Naive thymus-derived CD8-positive, alpha-beta T cell (primary cell): ENCODE measurements at regions not wholly inside any gene's neighbourhood (a gene's known extent, or its start where the extent isn't known, plus 50 kb on each side); places are given as distances from the start of the nearest gene placed in this dataset.
"Not testable (repeated sequence)": the region's sequence is repeated elsewhere in the genome, so short reads cannot be mapped to it uniquely, and the experiment has no call there.

Source experiments
- ATAC-seq, 2 donors: fragments of 150-1000 bp; cut with Tn5 transposase in 1 of 2; sonication (Bioruptor Pico), chemical (Tn5 transposase) in 1 of 2; 1 replicate in 1 of 2; 2 replicates in 1 of 2; pipeline ENCODE4 v1.10.0; 2021; ENCODE audit warnings: mild to moderate bottlenecking in 2 of 2, moderate library complexity in 2 of 2
- POLR2A ChIA-PET: fragments of 350-600 bp; sonication (Branson Sonifier 250); formaldehyde crosslinking; loops from one replicate; lab custom pipeline; 2021; ENCODE audit warnings: antibody characterized with exemption; lab: Charles Lee
- DNase-seq, 10 donors: peaks; one replicate each; pipeline versions ENCODE4 v3.0.0 to v3.0.0-alpha.2; 2020 to 2022
- H3K27ac Mint-ChIP-seq, 10 donors: one replicate each; pipeline ENCODE4 v1.8.0; 2020 to 2022; ENCODE audit warnings: mild to moderate bottlenecking in 10 of 10, mixed read lengths in 10 of 10, moderate library complexity in 4 of 10, inconsistent platforms in 1 of 10
- H3K27me3 Mint-ChIP-seq, 5 donors: one replicate each; pipeline ENCODE4 v1.8.0; 2021 to 2022; ENCODE audit warnings: mixed read lengths in 5 of 5
- H3K36me3 Mint-ChIP-seq, 3 donors: one replicate each; pipeline ENCODE4 v1.8.0; 2020 to 2022; ENCODE audit warnings: mixed read lengths in 3 of 3, mild to moderate bottlenecking in 2 of 3, inconsistent platforms in 1 of 3
- H3K4me1 Mint-ChIP-seq, 4 donors: one replicate each; pipeline ENCODE4 v1.8.0; 2021 to 2022; ENCODE audit warnings: mixed read lengths in 4 of 4
- H3K4me3 Mint-ChIP-seq, 10 donors: one replicate each; pipeline ENCODE4 v1.8.0; 2020 to 2022; ENCODE audit warnings: mild to moderate bottlenecking in 10 of 10, mixed read lengths in 10 of 10, moderate library complexity in 6 of 10, inconsistent platforms in 1 of 10
- H3K9me3 Mint-ChIP-seq, 9 donors: one replicate each; pipeline ENCODE4 v1.8.0; 2020 to 2022; ENCODE audit warnings: mixed read lengths in 9 of 9, mild to moderate bottlenecking in 3 of 9, inconsistent platforms in 1 of 9, moderate library complexity in 1 of 9

- ATAC-seq (no peak), DNase-seq (no peak)
- H3K36me3 Mint-ChIP-seq, result no peaks in the 10 kb centered on the region
- no peak overlapping the region for H3K4me3 Mint-ChIP-seq
- no peak overlapping the region for H3K27ac Mint-ChIP-seq
- H3K27me3 Mint-ChIP-seq, result no peaks in the 10 kb centered on the region
- H3K4me1 Mint-ChIP-seq, result no peaks in the 10 kb centered on the region
- POLR2A ChIA-PET, result no interaction called here
- peaks cover 0 to 3% (median 0%) of the 10 kb centered on the region in 9 donors for H3K9me3 Mint-ChIP-seq
Measured at GRCh38 chr2:188784269-188784762, 189.9 kb upstream of the COL3A1 start.

- Mint-ChIP-seq H3K9me3 (peaks cover 0 to 3% (median 0%) of the 10 kb centered on the region in 9 donors), H3K27ac (no peak overlapping the region), H3K27me3 (no peaks in the 10 kb centered on the region), H3K4me3 (no peak overlapping the region), H3K36me3 (no peaks in the 10 kb centered on the region), H3K4me1 (no peaks in the 10 kb centered on the region)
- ATAC-seq (no peak), DNase-seq (no peak)
- POLR2A ChIA-PET, result no interaction called here
Measured at GRCh38 chr2:188785061-188785460, 189.1 kb upstream of the COL3A1 start.

GRCh38 chr2:188785490-188785889 is 188.7 kb upstream of the COL3A1 start:
- no peak for ATAC-seq
- no peaks in the 10 kb centered on the region for H3K4me1 Mint-ChIP-seq
- POLR2A ChIA-PET, result no interaction called here
- no peak for DNase-seq
- no peak overlapping the region for H3K27ac Mint-ChIP-seq
- H3K27me3 Mint-ChIP-seq, result no peaks in the 10 kb centered on the region
- no peak overlapping the region for H3K4me3 Mint-ChIP-seq
- H3K36me3 Mint-ChIP-seq, result no peaks in the 10 kb centered on the region
- H3K9me3 Mint-ChIP-seq, result peaks cover 0 to 3% (median 0%) of the 10 kb centered on the region in 9 donors

- Mint-ChIP-seq H3K4me3 (no peak overlapping the region), H3K36me3 (no peaks in the 10 kb centered on the region), H3K9me3 (no peaks in the 10 kb centered on the region), H3K4me1 (no peaks in the 10 kb centered on the region), H3K27me3 (no peaks in the 10 kb centered on the region), H3K27ac (no peak overlapping the region)
- no peak for ATAC-seq
- no peak for DNase-seq
- POLR2A ChIA-PET, result no interaction called here
Measured at GRCh38 chr2:188786368-188786841, 187.8 kb upstream of the COL3A1 start.

- H3K4me3 Mint-ChIP-seq, result no peak overlapping the region
- POLR2A ChIA-PET, result no interaction called here
- H3K36me3 Mint-ChIP-seq, result no peaks in the 10 kb centered on the region
- no peaks in the 10 kb centered on the region for H3K9me3 Mint-ChIP-seq
- H3K27ac Mint-ChIP-seq, result no peak overlapping the region
- ATAC-seq, result no peak
- no peaks in the 10 kb centered on the region for H3K27me3 Mint-ChIP-seq
- DNase-seq, result no peak
- H3K4me1 Mint-ChIP-seq, result no peaks in the 10 kb centered on the region
Measured at GRCh38 chr2:188787021-188787657, 187.0 kb upstream of the COL3A1 start.

- Mint-ChIP-seq H3K4me3 (no peak overlapping the region), H3K9me3 (no peaks in the 10 kb centered on the region), H3K27ac (no peak overlapping the region), H3K4me1 (no peaks in the 10 kb centered on the region), H3K36me3 (no peaks in the 10 kb centered on the region), H3K27me3 (no peaks in the 10 kb centered on the region)
- no peak for DNase-seq
- POLR2A ChIA-PET, result no interaction called here
- ATAC-seq, result no peak
Measured at GRCh38 chr2:188787658-188788240, 186.4 kb upstream of the COL3A1 start.

DNA sequence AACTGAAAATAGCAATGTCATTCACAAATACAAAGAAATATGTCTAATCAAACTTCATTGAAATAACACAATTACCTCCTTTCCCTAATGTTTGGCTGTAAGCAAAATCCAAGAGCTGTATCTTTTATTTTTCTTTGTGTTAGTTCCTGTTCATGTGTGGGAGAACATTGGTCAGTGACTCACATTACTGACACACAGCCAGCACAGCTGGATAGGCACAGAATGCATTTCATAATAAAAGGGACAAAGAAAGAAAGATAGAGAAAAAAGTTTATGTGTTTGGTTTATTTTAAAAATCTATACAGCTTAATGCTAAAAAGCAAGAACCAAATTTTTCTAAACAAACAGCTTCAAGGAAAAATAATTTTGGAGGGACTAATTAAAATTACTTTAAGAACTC is 185.6 kb upstream of the COL3A1 start:
- Mint-ChIP-seq H3K27ac (no peak overlapping the region), H3K36me3 (no peaks in the 10 kb centered on the region), H3K4me3 (no peak overlapping the region), H3K9me3 (no peaks in the 10 kb centered on the region), H3K27me3 (no peaks in the 10 kb centered on the region), H3K4me1 (no peaks in the 10 kb centered on the region)
- no peak for DNase-seq
- no peak for ATAC-seq
- POLR2A ChIA-PET, result no interaction called here

DNA sequence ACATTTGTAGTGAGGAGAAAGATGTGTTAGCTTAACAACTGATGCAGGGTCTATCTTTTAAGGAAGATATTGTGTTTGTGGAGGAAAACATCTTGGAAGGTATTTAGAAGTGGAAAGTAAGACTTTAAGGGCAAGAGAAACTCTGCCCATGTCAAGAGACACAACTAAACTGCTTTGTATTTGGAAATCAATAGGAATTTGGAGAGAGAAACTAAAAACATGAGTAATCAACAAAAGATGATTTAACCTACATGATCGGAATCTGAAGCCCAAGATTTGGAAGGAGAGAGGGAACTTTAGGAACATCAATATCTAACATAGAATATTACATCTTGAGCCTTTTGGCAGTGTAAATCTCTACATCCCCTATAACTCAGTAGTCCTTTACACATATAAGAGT is 184.2 kb upstream of the COL3A1 start:
- DNase-seq, result no peak
- Mint-ChIP-seq H3K4me1 (no peaks in the 10 kb centered on the region), H3K36me3 (no peaks in the 10 kb centered on the region), H3K9me3 (no peaks in the 10 kb centered on the region), H3K27me3 (no peaks in the 10 kb centered on the region), H3K27ac (no peak overlapping the region), H3K4me3 (no peak overlapping the region)
- no peak for ATAC-seq
- POLR2A ChIA-PET, result no interaction called here

DNA sequence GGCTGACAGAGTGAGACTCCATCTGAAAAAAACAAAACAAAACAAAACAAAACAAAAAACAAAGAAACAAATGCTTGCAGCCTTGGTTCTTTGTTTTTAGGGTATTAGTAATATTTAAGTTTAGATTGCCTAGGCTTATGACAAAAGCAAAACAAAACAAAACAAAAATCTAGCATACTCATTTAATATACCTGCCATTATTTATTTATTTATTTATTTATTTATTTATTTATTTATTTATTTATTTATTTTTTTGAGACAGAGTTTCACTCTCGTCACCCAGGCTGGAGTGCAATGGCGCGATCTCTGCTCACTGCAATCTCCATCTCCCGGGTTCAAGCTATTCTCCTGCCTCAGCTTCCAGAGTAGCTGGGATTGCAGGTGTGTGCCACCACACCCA is 179.7 kb upstream of the COL3A1 start:
- POLR2A ChIA-PET, H3K27me3 Mint-ChIP-seq, ATAC-seq, H3K9me3 Mint-ChIP-seq, DNase-seq, H3K27ac Mint-ChIP-seq, H3K4me1 Mint-ChIP-seq, H3K4me3 Mint-ChIP-seq, H3K36me3 Mint-ChIP-seq: not testable (repeated sequence)

DNA sequence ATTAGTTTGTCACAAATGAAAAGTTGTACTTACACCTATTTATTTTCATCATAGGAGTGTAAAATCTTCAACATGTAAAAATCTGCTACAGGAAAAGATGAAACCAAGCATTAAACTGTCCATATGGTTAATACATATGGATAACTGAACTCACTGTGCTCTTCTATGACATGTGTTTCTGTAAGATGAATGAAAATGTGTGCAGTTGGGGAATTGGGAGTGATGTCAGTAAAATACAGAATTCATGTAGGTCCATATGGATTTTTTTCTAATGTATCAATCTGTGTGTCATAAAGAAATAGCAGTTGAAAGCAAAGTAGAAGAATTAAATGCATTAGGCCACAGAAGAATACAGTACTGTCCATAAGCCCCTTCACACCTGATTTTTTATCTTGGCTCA is 178.4 kb upstream of the COL3A1 start:
- POLR2A ChIA-PET, result no interaction called here
- H3K36me3 Mint-ChIP-seq, result no peaks in the 10 kb centered on the region
- DNase-seq, result no peak
- H3K9me3 Mint-ChIP-seq, result peaks cover 0 to 8% (median 0%) of the 10 kb centered on the region in 9 donors
- H3K4me3 Mint-ChIP-seq, result no peak overlapping the region
- no peaks in the 10 kb centered on the region for H3K27me3 Mint-ChIP-seq
- no peak for ATAC-seq
- no peak overlapping the region for H3K27ac Mint-ChIP-seq
- no peaks in the 10 kb centered on the region for H3K4me1 Mint-ChIP-seq

DNA sequence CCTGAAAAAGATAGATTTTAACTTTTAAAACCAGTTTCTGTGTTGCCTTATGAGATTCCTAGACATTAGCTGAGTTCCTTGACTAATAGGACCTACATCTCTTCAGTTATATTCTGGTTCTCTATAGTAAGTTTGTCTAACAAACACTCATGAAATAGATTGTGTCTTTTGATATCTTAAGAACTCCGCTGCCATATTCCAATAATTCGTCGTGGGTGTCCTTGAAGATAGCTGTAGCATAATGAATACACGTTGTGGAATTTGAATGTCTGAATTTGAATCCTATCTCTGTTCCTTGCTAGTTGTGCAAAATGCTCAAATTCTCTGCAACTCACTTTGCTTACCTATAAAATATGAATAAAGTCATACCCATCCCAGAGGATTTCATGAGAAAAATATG is 176.8 kb upstream of the COL3A1 start:
- Mint-ChIP-seq H3K9me3 (peaks cover 0 to 10% (median under 1%) of the 10 kb centered on the region in 9 donors), H3K4me1 (no peaks in the 10 kb centered on the region), H3K27me3 (no peaks in the 10 kb centered on the region), H3K27ac (no peak overlapping the region), H3K36me3 (no peaks in the 10 kb centered on the region), H3K4me3 (no peak overlapping the region)
- no peak for ATAC-seq
- POLR2A ChIA-PET, result no interaction called here
- no peak for DNase-seq

DNA sequence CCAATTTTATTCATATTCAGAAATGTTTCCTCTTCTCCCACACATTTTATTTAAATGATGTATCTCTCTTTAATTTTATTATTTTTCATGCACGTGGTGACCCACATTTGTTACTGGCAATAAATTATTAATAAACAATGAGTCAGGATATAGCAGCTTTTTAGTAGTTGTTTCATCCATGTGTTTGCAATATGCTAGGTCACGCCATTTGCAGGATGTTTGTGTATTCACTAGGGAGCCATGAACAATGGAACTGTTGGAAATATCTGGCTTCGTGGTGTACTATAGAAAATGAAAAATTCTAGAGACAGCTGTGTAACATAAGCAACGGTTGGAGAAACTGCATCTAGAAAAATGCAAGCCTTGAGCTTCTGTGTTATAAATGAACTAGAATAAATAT is 176.0 kb upstream of the COL3A1 start:
- Mint-ChIP-seq H3K36me3 (no peaks in the 10 kb centered on the region), H3K4me3 (no peak overlapping the region), H3K27ac (no peak overlapping the region), H3K4me1 (no peaks in the 10 kb centered on the region), H3K9me3 (peaks cover 0 to 16% (median 6%) of the 10 kb centered on the region in 9 donors), H3K27me3 (no peaks in the 10 kb centered on the region)
- ATAC-seq (no peak), DNase-seq (no peak)
- POLR2A ChIA-PET, result no interaction called here

DNA sequence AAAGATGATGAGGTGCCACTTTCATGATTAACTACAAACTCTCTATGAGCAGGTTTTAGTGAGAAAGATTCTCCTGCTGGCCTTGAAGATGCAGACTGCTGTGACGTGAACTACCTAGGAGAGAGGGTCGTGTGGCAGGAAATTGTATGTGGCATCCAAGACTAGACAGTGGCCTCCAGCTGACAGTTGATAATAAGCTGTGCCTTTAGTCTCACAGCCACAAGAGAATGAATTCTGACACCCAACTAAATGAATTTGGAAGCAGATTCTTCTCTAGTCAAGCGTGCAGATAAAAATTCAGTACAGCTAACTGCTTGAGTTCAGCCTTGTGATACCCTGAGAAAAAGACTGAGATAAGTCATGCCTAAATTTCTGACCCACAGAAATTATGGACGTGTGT is 169.0 kb upstream of the COL3A1 start:
- DNase-seq (no peak), ATAC-seq (no peak)
- no peak overlapping the region for H3K27ac Mint-ChIP-seq
- peaks cover 0 to 24% (median 7%) of the 10 kb centered on the region in 9 donors for H3K9me3 Mint-ChIP-seq
- no peak overlapping the region for H3K4me3 Mint-ChIP-seq
- no peaks in the 10 kb centered on the region for H3K4me1 Mint-ChIP-seq
- no peaks in the 10 kb centered on the region for H3K27me3 Mint-ChIP-seq
- POLR2A ChIA-PET, result no interaction called here
- H3K36me3 Mint-ChIP-seq, result no peaks in the 10 kb centered on the region

DNA sequence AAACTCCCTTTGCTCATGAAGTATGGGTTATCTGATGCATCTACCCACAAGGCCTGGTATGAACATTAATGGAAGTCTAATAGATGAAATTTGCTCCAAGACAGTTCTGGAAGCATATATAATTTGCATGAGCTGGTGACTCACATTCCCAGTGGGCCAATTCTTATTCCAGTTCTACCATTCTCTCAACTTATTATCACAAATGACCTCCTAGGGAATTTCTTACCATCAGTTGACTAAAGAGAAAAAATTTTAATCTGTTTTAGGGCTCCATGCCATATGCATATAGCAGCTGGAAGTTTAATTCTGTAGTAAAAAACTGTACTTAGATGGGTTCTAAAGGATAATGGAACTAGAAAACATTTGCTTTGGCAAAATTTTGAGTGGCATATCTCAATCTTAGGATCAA is 165.2 kb upstream of the COL3A1 start:
- ATAC-seq, result no peak
- POLR2A ChIA-PET, result no interaction called here
- no peak overlapping the region for H3K4me3 Mint-ChIP-seq

More for the DNA sequence above, 165.2 kb upstream of the COL3A1 start:
- no peak for DNase-seq
- no peak overlapping the region for H3K27ac Mint-ChIP-seq
- no peaks in the 10 kb centered on the region for H3K27me3 Mint-ChIP-seq
- no peaks in the 10 kb centered on the region for H3K36me3 Mint-ChIP-seq
- H3K4me1 Mint-ChIP-seq, result no peaks in the 10 kb centered on the region
- peaks cover 0 to 11% (median 0%) of the 10 kb centered on the region in 9 donors for H3K9me3 Mint-ChIP-seq
